ENCODE measurements at regions not wholly inside any gene's neighbourhood (a gene's known extent, or its start where the extent isn't known, plus 50 kb on each side); places are given as distances from the start of the nearest gene placed in this dataset.

GRCh38 chr7:18202315-18203045, 174.8 kb upstream of the PRPS1L1 start:
- DNase-seq, result peak; percentile 2

GRCh38 chr7:18206331-18206730, 178.7 kb upstream of the PRPS1L1 start:
- no peak for DNase-seq

GRCh38 chr7:18208921-18209320, 181.3 kb upstream of the PRPS1L1 start:
- DNase-seq, result no peak

GRCh38 chr7:18210377-18210776, 182.7 kb upstream of the PRPS1L1 start:
- DNase-seq, result no peak

GRCh38 chr7:18210788-18211187, 183.1 kb upstream of the PRPS1L1 start:
- no peak for DNase-seq

DNA sequence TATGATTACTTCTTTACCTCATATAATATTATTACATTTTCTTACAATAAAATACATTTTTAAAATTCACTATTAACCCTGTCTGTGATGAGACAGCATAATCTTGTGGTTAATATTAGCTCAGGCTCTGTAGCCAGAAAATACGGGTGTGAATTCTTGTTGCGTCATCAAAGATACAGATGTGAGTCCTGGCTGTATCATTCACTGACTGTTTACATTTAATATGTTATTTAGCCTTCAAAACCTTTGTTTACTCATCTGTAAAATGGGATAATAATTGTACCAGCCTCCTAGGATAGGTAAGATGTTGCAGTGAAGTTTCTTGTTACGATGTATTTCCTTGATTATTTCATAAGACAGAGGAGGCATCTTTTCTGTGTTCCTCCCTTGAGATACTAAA, 184.7 kb upstream of the PRPS1L1 start:
- no peak for DNase-seq

GRCh38 chr7:18212758-18213157, 185.1 kb upstream of the PRPS1L1 start:
- DNase-seq, result no peak

DNA sequence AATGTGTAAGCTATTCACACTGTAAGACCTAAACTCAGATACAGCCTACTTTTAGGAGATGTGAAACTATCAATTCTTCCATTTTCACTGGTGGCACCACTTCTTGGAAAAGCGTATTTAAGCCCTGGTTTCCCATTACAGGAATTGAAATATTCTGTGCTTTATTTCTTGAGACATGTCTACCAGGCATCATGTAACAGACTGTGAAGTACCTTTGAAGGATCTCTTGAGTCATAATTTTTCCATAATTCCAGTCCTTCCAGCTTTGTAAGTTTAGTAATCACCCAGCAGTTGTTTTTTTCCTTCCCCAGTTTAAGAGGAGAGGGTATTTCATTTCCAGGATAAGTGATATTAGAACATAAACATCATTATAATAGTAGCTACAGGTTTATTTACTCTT, 186.0 kb upstream of the PRPS1L1 start:
- DNase-seq, result no peak

- DNase-seq, result no peak
Measured at GRCh38 chr7:18216270-18216669, 188.6 kb upstream of the PRPS1L1 start.

- no peak for DNase-seq
Measured at GRCh38 chr7:18221377-18222293, 194.0 kb upstream of the PRPS1L1 start.

- no peak for DNase-seq
Measured at GRCh38 chr7:18222636-18223035, 195.0 kb upstream of the PRPS1L1 start.

- DNase-seq, result no peak
Measured at GRCh38 chr7:18224138-18224537, 196.5 kb upstream of the PRPS1L1 start.

- no peak for DNase-seq
Measured at GRCh38 chr7:18225067-18225466, 197.4 kb upstream of the PRPS1L1 start.

DNA sequence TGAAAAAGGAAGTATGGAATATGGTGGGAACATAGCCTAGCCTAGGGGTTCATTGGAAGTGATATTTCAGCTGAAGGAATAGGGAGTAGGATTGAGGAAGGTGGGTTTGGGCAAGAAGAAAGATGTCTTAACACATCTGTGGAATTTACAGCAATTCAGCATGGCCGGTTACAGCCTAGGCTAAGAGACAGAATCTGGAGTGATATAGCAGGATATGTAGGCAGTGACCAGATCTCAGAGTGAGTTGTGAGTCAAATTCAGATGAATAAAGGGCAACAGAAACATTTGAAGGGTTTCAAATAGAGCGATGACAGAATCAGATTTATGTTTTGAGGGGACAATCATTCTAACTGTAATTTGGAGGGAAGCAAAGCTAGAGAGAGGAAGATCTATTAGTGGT, 199.0 kb upstream of the PRPS1L1 start:
- DNase-seq, result no peak

- no peak for DNase-seq
Measured at GRCh38 chr7:18228686-18229085, 201.0 kb upstream of the PRPS1L1 start.

GRCh38 chr7:18230271-18230670, 202.6 kb upstream of the PRPS1L1 start:
- no peak for DNase-seq

DNA sequence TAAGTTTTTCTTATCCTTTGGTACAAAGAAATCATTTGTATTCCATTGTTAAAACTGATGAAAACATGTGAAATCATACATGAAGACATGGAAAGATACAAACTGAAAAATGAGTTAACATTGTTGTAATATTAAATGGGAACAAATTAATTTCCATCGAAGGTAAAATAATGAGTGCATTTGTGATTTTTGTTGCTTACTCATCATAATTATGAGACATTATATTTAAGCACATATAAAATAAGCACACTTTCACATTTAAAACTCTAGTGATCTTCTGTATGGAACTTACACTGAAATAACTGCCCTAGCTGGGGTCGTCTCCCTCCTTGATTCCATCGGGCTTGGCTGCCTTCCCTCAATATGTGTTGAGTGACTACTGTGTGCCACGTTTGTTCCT, 204.2 kb upstream of the PRPS1L1 start:
- DNase-seq, result no peak

GRCh38 chr7:18234519-18234918, 206.9 kb upstream of the PRPS1L1 start:
- DNase-seq, result no peak

DNA sequence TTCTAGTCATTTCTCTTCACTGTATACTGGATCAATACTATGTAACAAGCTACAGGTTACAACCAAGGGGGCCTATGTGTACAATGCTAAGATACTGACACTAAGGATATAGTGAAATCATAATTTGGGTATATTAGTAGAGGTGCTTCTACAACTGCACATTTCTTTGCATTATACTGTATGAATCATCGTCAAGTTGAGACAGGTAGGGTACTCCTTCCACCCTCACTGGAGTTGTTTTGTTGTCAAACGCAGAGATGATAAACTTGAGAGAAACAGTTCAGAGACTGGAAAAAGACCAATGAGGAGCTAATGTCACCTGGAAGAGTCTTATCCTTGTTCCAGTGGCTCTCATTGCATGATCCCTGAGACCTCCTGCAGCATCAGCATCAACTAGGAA, 208.2 kb upstream of the PRPS1L1 start:
- no peak for DNase-seq

- DNase-seq, result no peak
Measured at GRCh38 chr7:18239212-18239611, 211.6 kb upstream of the PRPS1L1 start.

GRCh38 chr7:18241543-18242231, 214.0 kb upstream of the PRPS1L1 start:
- DNase-seq, result no peak

DNA sequence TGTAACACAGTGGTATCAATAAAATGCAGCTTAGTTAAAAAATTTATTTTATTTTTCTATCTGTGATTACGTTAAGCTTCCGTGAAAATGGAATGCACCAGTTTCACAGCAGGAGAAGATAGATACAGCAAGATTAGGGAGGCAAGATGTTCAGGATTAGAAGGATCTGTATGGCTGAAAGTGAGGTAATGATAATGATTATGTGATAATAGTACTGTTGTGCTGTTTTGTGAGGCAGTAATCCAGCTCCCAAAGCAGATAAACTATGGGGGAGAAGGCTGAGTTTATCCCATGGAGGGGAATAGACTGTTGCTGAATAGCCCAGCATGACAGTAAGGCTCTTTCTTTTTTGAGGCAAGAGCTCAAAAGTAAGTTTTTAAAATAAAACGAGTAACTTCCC, 216.1 kb upstream of the PRPS1L1 start:
- DNase-seq, result no peak

GRCh38 chr7:18250133-18250532, 222.5 kb upstream of the PRPS1L1 start:
- DNase-seq, result no peak

DNA sequence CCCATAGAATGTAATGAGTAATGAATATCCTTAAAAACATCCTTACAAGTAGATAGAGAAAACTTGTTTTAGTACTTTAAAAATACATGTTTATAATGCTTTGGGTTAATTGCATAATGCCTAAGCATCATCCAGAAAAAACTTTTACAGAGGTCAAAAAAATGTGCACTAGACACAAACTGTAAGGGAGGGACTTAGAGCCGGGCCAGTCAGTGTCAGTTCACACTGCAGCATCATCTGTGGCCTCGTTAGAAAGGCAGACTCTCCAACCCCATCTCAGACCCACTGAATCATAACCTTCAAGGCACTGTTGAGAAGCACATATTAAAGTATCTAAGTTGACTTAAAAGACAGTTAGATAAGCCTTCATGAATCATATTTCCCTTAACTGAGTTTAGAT, 230.1 kb upstream of the PRPS1L1 start:
- no peak for DNase-seq
